Left cardiac atrium (tissue), 4 donors: ENCODE measurements at regions not wholly inside any gene's neighbourhood (a gene's known extent, or its start where the extent isn't known, plus 50 kb on each side); places are given as distances from the start of the nearest gene placed in this dataset.
"Not testable (repeated sequence)": the region's sequence is repeated elsewhere in the genome, so short reads cannot be mapped to it uniquely, and the experiment has no call there.

ENCODE experiments used
- ATAC-seq, 2 donors: fragments of 200-7000 bp; cut with Tn5 transposase; one replicate each; pipeline ENCODE4 v1.9.1; 2020; ENCODE audit warnings: mild to moderate bottlenecking in 2 of 2, moderate library complexity in 2 of 2
- DNase-seq: peaks from one replicate; pipeline ENCODE4 v3.0.0-alpha.2; 2020
- intact Hi-C, 2 donors: fragments of 100-400 bp; cut with DNase I; formaldehyde crosslinking; loops; one replicate each; pipeline versions ENCODE4 v1.14.1 to v1.15.1; 2022 to 2023
- donor health status: DM: no; HTN: yes; CAD: no.
- donor health status: DM: no; HTN: yes; CAD: no; lungs with severe emphysema.
- donor health status: DM: yes; HTN: yes; CAD: no.
- donor health status: Dilated cardiomyopathy.

DNA sequence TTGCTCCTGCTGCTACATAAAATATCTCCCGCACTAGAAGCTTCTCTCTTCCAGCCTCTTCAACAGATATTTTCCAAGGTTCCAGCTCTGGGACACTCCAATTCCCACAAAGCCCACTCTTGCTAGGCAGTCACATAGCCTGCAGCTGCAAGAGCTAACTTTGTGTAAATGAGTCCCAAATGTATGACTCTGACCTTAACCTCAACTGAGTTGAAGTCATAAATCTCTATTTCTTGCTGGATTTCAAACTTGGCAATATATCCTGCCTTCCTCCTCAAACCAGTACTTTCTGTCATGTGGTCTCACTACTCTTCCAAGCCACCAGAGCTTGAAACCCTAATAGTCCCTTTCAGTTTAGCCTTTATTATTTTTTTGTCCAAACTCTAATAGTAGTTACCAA, 315.4 kb upstream of the GRIA3 start:
- DNase-seq (no peak), ATAC-seq (no peak)
- intact Hi-C loops: no loop called here

DNA sequence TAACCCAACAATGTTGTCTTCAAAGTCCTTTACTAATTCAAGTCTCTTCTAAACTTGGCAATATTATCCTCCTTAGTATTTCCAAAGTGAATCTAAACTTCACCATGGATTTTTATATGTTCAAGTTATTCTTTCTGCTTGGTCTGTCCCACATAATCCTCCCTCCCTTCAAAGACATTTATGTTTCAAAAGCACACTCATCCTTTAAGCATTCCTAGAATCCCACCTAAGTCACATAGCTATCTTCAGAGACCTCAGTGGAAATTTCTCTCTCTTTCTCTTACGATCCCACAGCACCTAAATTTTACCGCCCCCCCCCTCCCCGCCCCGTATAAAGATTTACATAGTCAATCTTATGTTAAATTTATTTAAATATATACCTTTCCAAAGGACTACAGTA, 314.9 kb upstream of the GRIA3 start:
- ATAC-seq: no peak
- intact Hi-C loops: no loop called here
- no peak for DNase-seq

GRCh38 chrX:122878269-122878668, 305.8 kb upstream of the GRIA3 start:
- intact Hi-C loops: no loop called here
- no peak for ATAC-seq
- no peak for DNase-seq

DNA sequence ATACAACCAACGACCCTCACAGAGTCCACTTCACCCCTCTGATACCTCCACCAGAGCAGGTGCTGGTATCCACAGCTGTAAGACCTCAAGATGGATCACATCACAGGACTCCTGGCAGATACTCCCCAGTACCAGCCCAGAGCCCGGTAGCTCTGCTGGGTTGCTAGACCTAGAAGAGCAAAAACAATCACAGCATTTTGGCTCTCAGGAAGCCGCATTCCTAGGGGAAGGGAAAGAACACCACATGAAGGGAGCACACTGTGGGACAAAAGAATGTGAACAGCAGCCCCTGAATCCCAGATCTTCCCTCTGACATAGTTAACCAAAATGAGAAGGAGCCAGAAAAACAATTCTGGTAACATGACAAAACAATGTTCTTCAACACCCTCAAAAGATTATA, 303.1 kb upstream of the GRIA3 start:
- intact Hi-C loops: no loop called here
- DNase-seq (no peak), ATAC-seq (no peak)

GRCh38 chrX:122890729-122891128, 293.3 kb upstream of the GRIA3 start:
- DNase-seq (no peak), ATAC-seq (no peak)
- intact Hi-C loops: no loop called here

DNA sequence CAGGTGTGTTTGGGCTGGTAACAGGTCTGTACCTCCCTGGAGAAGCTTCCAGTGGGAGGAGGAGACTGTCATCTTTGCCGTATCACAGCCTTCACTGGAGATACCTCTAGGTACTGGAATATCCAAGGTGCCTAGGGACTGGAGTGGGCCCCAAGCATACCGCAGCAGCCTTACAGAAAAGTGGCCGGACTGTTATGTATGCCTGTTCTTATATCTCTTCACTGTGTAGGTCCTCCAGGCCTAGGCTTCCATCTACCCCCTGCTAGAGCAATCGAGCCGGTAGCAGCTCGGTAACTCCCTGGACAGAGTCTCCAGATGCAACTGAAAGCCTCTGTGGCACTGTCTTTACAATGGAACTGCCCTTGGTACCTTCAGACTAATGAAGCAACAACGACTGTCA, 277.4 kb upstream of the GRIA3 start:
- intact Hi-C loops: no loop called here
- ATAC-seq (no peak), DNase-seq (no peak)

DNA sequence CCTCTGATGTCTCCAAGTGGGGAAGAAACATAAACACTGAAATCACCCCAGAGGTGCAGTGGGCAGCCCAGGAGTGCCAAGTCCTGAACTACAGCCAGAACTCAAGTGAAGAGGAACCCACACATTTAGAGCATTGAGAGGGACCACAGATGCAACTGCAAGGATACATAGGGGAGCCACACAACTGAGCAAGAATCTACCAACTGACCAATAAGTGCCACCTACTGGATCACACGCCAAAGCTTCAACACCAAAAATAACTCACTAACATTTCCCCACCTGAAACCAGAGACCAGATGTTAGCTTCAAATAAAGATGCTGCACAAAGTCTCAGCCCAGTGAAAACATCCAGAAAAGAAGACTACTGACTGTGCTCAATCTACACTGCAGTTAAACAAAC, 276.7 kb upstream of the GRIA3 start:
- intact Hi-C loops: no loop called here
- ATAC-seq: no peak
- no peak for DNase-seq

DNA sequence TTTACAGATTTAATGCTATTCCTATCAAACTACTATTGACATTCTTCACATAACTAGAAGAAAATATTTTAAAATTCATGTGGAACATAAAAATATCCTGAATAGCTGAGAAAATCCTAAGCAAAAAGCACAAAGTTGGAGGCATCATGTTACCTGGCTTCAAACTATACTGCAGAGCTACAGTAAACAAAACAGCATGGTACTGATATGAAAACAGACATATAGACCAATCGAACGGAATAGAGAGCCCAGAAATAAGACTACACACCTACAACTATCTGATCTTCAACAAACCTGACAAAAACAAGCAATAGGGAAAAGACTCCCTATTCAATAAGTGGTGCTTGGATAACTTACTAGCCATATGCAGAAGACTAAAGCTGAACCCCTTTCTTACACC, 273.4 kb upstream of the GRIA3 start:
- no peak for DNase-seq
- intact Hi-C loops: no loop called here
- no peak for ATAC-seq

GRCh38 chrX:122913134-122913533, 270.9 kb upstream of the GRIA3 start:
- DNase-seq (no peak), ATAC-seq (no peak)
- intact Hi-C loops: no loop called here

DNA sequence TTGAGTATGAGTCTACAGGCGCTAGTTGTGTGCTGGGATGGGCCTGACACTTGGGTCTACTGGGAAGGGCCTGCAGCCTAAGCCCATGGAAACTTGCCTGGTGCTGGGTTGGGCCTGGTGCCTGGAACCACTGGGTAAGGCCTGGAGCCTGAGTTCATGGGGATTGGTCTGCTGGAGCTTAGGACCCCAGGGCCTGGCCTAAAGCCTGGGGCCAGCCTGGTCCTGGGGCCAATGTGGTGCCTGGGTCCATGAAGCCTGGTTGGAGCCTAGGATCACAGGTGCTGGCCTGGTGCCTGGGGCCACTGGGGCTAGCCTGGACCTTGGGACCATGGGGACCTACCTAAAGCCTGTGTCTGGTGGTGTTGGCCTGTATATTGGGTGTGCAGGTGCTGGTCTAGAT, 270.3 kb upstream of the GRIA3 start:
- DNase-seq: no peak

GRCh38 chrX:122914256-122914655, 269.8 kb upstream of the GRIA3 start:
- no peak for DNase-seq
- no peak for ATAC-seq
- intact Hi-C loops: no loop called here

More for the DNA sequence above, 270.3 kb upstream of the GRIA3 start:
- intact Hi-C loops: no loop called here
- ATAC-seq: no peak

- intact Hi-C loops: no loop called here
- no peak for ATAC-seq
- no peak for DNase-seq
Observed at GRCh38 chrX:122934131-122934530, 249.9 kb upstream of the GRIA3 start.

DNA sequence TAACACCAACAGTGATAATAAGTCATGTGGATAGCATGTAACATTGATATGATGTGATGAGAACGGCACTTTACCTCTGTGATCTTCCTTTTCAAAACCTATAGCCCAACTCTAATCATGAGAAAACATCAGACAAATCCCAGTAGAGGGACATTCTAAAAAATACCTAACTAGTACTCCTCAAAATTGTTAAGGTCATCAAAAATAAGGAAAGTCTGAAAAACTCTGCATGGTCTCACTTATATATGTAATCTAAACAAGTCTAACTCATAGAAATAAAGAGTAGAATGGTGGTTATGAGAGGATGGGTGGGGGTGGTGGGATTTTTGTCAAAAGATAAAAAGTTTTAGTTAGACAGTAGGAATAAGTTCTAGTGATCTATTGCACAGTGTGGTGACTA, 243.9 kb upstream of the GRIA3 start:
- no peak for ATAC-seq
- intact Hi-C loops: no loop called here
- no peak for DNase-seq

DNA sequence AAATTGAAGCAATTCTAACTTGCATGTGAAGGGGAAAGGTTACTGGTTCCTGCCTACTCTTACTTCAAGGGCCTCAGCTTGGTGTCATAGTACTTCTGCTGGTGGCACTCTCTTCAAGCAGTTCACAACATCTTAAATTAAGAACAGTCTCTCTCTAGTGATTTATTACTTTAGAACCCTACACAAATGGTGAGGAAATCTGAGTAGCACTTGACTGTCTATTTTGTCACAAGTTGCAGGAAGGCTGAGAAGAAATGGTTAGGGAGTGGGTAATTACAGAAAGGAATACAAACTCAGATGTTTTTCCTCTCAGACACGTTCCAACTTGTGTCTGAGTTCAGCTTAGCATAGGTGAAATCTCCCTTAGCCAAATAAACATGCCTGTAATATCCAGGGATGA, 242.3 kb upstream of the GRIA3 start:
- ATAC-seq: no peak
- intact Hi-C loops: no loop called here
- DNase-seq: no peak

DNA sequence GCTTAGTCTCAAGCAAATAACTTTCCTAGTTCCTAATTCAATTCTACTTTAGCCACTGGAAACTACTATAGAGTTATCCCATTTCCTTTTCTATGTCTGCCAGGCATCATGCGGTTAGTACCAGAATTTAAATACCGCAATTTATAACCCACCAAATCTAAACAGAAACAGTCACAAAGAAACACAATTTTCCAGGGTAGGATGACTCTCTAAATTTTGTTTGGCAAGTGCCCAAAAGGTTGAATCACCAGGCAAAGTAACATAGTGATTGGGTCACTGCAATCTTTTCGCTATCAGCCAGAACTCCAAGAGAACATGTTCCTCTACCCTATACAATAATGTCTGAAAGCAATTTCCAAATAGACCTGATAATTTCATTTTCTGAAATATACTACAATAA, 240.2 kb upstream of the GRIA3 start:
- intact Hi-C loops: no loop called here
- no peak for DNase-seq

DNA sequence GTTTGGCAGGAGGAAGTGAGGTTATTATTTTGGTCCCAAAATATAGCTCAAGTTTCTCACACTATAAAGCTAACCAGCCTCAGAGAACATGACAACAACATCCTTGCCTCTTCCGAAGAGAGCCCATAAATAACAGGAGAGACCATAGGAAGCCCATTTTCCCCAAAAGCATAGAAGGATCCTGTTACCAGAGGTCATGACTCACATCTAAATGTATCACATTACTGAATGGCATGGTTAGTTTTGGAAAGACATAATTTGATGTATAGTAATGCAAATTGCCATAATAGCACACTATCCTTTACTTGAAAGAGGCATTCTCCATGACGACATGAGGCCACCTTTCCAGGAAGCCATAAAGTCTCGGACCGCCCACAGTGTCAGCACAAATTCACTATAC, 238.8 kb upstream of the GRIA3 start:
- ATAC-seq: no peak
- intact Hi-C loops: no loop called here

More for the DNA sequence above, 240.2 kb upstream of the GRIA3 start:
- ATAC-seq: no peak

GRCh38 chrX:122972604-122973003, 211.5 kb upstream of the GRIA3 start:
- ATAC-seq (no peak), DNase-seq (no peak)
- intact Hi-C loops: no loop called here

More for the DNA sequence above, 238.8 kb upstream of the GRIA3 start:
- DNase-seq: no peak

GRCh38 chrX:122982521-122982920, 201.6 kb upstream of the GRIA3 start:
- ATAC-seq (no peak), DNase-seq (no peak)
- intact Hi-C loops: no loop called here

DNA sequence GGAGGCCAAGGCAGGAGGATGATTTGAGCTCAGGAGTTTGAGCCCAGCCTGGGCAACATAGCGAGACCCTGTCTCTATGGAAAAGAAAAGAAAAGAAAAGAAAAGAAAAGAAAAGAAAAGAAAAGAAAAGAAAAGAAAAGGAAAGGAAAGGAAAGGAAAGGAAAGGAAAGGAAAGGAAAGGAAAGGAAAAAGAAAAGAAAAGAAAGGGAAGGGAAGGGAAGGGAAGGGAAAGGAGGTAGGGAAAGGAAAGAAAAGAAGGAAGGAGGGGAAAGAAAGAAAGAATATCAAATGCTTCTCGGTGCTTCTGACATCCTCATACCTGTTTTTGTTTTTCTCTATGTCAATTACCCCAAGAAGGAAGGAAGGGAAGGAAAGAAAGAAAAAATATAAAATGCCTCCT, 181.2 kb upstream of the GRIA3 start:
- DNase-seq, ATAC-seq, intact Hi-C loops: not testable (repeated sequence)

- ATAC-seq (no peak), DNase-seq (no peak)
- intact Hi-C loops: no loop called here
Observed at GRCh38 chrX:123013141-123013540, 170.9 kb upstream of the GRIA3 start.

- intact Hi-C loops: no loop called here
- no peak for ATAC-seq
- no peak for DNase-seq
Observed at GRCh38 chrX:123036401-123036800, 147.7 kb upstream of the GRIA3 start.

DNA sequence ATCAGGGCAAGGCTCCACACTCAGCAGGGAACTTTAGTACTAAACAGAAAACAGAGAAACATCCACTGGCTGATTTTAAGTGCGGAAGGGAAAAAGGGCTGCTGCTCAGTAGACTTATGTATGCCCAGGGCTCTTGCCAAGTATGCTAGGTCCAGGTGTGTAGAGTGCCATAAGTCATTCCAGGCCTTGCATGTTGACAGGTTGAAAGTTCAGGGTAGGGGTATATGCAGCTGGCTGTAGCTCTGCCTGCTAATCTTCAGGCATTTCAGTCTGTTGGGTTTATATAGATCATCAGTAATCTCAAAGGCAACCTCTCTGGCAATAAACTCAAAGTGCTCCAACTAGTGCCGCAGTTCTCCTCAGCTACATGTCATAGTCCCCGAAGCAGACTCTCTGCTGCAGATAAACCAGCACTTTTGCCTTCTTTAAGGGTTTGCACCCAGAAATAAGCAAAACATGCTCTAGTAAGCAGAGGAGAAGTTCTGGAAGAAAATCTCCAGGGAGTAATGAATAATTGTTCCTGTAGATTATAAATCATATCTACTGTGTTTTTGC, 134.9 kb upstream of the GRIA3 start:
- no peak for DNase-seq
- intact Hi-C loops: no loop called here
- ATAC-seq: no peak
